ENCODE measurements at regions not wholly inside any gene's neighbourhood (a gene's known extent, or its start where the extent isn't known, plus 50 kb on each side); places are given as distances from the start of the nearest gene placed in this dataset.

GRCh38 chr11:33471541-33471940, 214.4 kb downstream of the HIPK3 start:
- TF ChIP-seq EZH2phosphoT487 (IDR thresholded peaks at IDR 0.05; ENCODE audit: low read depth, severe bottlenecking, unreplicated experiment) = no peak
- TF ChIP-seq CTCF (IDR thresholded peaks at IDR 0.05; ENCODE audit: poor library complexity) = no peak
- no peak for TF ChIP-seq EZH2 (IDR thresholded peaks at IDR 0.05; ENCODE audit: borderline replicate concordance)

Measured in hepatocyte (in vitro differentiated cells).